Tibial artery (tissue), 4 donors: ENCODE measurements at regions not wholly inside any gene's neighbourhood (a gene's known extent, or its start where the extent isn't known, plus 50 kb on each side); places are given as distances from the start of the nearest gene placed in this dataset.
"Not testable (repeated sequence)": the region's sequence is repeated elsewhere in the genome, so short reads cannot be mapped to it uniquely, and the experiment has no call there.

ENCODE experiments used
- DNase-seq, 2 donors: peaks; one replicate each; pipeline ENCODE4 v3.0.0-alpha.2; 2019
- H3K27ac ChIP-seq, 2 donors: fragments of 200-600 bp; sonication (generic) in 1 of 2; 1 replicate in 1 of 2; 2 replicates in 1 of 2; pipeline ENCODE4 v1.5.1; 2018 to 2019; ENCODE audit warnings: mild to moderate bottlenecking in 1 of 2
- H3K27me3 ChIP-seq, 2 donors: fragments of 200-600 bp; sonication (generic) in 1 of 2; one replicate each; pipeline versions ENCODE4 v1.5.1 to v1.6.0; 2016 to 2019
- H3K36me3 ChIP-seq, 3 donors: fragments of 200-600 bp; sonication (generic) in 2 of 3; one replicate each; pipeline ENCODE4 v1.5.1; 2016 to 2019; ENCODE audit warnings: mild to moderate bottlenecking in 2 of 3
- H3K4me1 ChIP-seq, 4 donors: fragments of 200-600 bp; sonication (generic) in 2 of 4; 1 replicate in 3 of 4; 2 replicates in 1 of 4; pipeline ENCODE4 v1.5.1; 2016 to 2019
- H3K4me3 ChIP-seq, 2 donors: fragments of 200-600 bp; sonication (generic) in 1 of 2; 1 replicate in 1 of 2; 2 replicates in 1 of 2; pipeline ENCODE4 v1.5.1; 2018 to 2019; ENCODE audit warnings: mild to moderate bottlenecking in 2 of 2
- H3K9me3 ChIP-seq, 3 donors: fragments of 200-600 bp; sonication (generic) in 1 of 3; one replicate each; pipeline ENCODE4 v1.5.1; 2016 to 2019
- CTCF ChIP-seq, 2 experiments: fragments of 200-600 bp in 1 of 2; fragments of 450-650 bp in 1 of 2; IDR thresholded peaks; one replicate each; pipeline ENCODE4 v1.5.1; 2017 to 2019; ENCODE audit warnings: antibody characterized with exemption in 2 of 2, mild to moderate bottlenecking in 1 of 2, moderate library complexity in 1 of 2
- intact Hi-C: fragments of 100-400 bp; cut with DNase I; formaldehyde crosslinking; loops from one replicate; pipeline ENCODE4 v1.15.0; 2023; ENCODE audit warnings: low total_unique reads

- H3K27ac ChIP-seq, result no peak overlapping the region
- peaks cover 0 to 7% of the 10 kb centered on the region in 2 donors for H3K27me3 ChIP-seq
- no peaks in the 10 kb centered on the region for H3K9me3 ChIP-seq
- no peak for TF ChIP-seq CTCF (IDR thresholded peaks at IDR 0.05)
- H3K4me3 ChIP-seq, result no peak overlapping the region
- H3K36me3 ChIP-seq, result no peaks in the 10 kb centered on the region
- intact Hi-C loops, result no loop called here
- DNase-seq, result no peak
- no peaks in the 10 kb centered on the region for H3K4me1 ChIP-seq
Observed at GRCh38 chr7:45434167-45434784, 139.9 kb upstream of the ADCY1 start.

GRCh38 chr7:45435131-45435530 is 139.0 kb upstream of the ADCY1 start:
- no peak for TF ChIP-seq CTCF (IDR thresholded peaks at IDR 0.05)
- no peaks in the 10 kb centered on the region for H3K4me1 ChIP-seq
- H3K4me3 ChIP-seq, result no peak overlapping the region
- H3K27ac ChIP-seq, result no peak overlapping the region
- no peaks in the 10 kb centered on the region for H3K36me3 ChIP-seq
- H3K27me3 ChIP-seq, result peaks cover 0 to 6% of the 10 kb centered on the region in 2 donors
- intact Hi-C loops, result no loop called here
- no peaks in the 10 kb centered on the region for H3K9me3 ChIP-seq
- DNase-seq, result no peak

GRCh38 chr7:45435846-45436245 is 138.3 kb upstream of the ADCY1 start:
- Histone ChIP-seq H3K27me3 (peaks cover 0 to 3% of the 10 kb centered on the region in 2 donors), H3K4me1 (no peaks in the 10 kb centered on the region), H3K27ac (no peak overlapping the region), H3K4me3 (no peak overlapping the region), H3K9me3 (no peaks in the 10 kb centered on the region), H3K36me3 (no peaks in the 10 kb centered on the region)
- no peak for DNase-seq
- no peak for TF ChIP-seq CTCF (IDR thresholded peaks at IDR 0.05)
- intact Hi-C loops, result no loop called here

GRCh38 chr7:45440776-45441175 is 133.4 kb upstream of the ADCY1 start:
- H3K9me3 ChIP-seq, DNase-seq, H3K4me1 ChIP-seq, H3K27me3 ChIP-seq, H3K4me3 ChIP-seq, H3K27ac ChIP-seq, intact Hi-C loops, H3K36me3 ChIP-seq: not testable (repeated sequence)

- Histone ChIP-seq H3K27me3 (no peaks in the 10 kb centered on the region), H3K4me3 (no peak overlapping the region), H3K4me1 (no peaks in the 10 kb centered on the region), H3K9me3 (no peaks in the 10 kb centered on the region), H3K36me3 (no peaks in the 10 kb centered on the region), H3K27ac (no peak overlapping the region)
- intact Hi-C loops, result no loop called here
- no peak for TF ChIP-seq CTCF (IDR thresholded peaks at IDR 0.05)
- no peak for DNase-seq
Observed at GRCh38 chr7:45443263-45443662, 130.9 kb upstream of the ADCY1 start.

- Histone ChIP-seq H3K36me3 (no peaks in the 10 kb centered on the region), H3K27ac (no peak overlapping the region), H3K9me3 (no peaks in the 10 kb centered on the region), H3K4me1 (no peaks in the 10 kb centered on the region), H3K27me3 (no peaks in the 10 kb centered on the region), H3K4me3 (no peak overlapping the region)
- TF ChIP-seq CTCF (IDR thresholded peaks at IDR 0.05), result no peak
- no peak for DNase-seq
- intact Hi-C loops, result no loop called here
Observed at GRCh38 chr7:45446195-45446944, 127.8 kb upstream of the ADCY1 start.
